ENCODE measurements at regions not wholly inside any gene's neighbourhood (a gene's known extent, or its start where the extent isn't known, plus 50 kb on each side); places are given as distances from the start of the nearest gene placed in this dataset.

DNA sequence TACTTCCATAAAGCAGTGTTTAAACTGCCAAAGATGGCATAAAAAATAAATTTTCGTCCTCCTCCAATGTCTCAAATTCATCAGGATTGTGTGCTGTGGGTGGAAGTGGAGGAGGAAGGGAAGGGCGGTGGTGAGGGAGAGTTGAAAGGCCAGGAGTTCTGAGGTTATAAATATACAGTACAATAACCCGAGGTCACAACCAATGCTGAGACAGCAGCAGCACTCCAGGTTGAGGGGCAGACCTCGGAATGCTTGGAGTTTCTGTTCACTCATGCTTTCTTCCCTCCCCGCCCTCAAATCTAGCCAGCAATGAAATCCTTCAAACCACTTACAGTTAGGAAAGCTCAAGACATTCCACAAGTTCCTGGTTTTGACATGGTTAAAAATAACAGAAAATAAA is 134.0 kb upstream of the SMAD1 start:
- DNase-seq (ENCODE audit: low read depth) = no peak

DNA sequence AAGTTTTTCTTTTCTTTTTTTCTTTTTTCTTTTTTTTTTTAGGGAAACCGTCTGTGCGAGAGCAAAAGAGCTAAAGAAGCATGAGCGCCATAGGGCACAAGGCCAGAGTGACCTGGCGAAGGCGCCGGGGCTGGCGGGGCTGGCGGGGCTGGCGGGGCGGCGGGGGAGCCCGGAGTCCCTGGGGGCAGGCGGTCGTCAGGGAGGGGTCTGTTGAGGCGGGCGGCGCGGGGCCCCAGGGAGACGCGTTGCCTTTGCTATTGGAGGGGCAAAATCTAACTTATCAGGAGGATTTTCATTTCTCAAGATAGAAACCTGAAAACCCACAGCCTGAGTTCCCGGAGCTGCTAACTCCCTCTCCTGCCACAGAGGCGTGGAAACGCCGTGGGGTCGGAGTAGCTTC is 135.6 kb upstream of the SMAD1 start:
- DNase-seq (ENCODE audit: low read depth) = no peak

DNA sequence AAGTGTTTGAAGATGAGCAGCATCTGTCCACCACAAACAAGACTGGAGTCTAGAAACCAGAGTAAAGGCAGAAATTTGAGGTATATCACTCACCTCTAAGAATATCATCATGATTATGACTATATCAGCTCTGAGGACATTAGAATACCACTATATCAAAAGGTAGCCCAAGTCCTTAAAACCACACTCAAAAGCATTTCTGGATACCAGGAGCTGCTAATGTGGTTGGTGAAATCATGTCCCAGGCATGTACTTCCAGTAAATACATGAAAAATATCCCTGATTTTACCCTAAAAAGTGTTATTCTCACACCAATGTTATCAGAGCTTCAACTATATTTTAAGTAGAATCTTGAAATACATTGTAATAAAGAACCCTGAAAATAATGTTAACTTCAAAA is 136.3 kb upstream of the SMAD1 start:
- DNase-seq (ENCODE audit: low read depth) = no peak

DNA sequence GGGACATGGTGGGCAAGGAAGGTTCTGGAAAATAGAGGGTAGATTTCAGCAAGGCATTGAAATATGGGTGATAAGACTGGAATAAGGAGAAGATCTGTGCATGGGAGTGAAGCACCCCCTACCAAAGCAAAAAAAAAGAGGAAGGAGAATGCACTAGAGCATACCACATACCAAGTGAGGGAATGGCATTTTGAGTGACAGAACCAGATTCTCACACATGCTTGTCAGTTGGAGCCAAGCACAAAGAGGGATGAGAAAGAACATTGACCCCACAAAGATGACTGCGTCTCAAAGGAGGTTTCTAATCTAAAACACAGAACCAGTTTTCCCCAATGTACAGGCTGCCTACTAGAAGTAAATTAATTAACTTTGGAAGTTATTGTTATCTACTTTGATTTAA is 140.3 kb upstream of the SMAD1 start:
- no peak for DNase-seq (ENCODE audit: low read depth)

- DNase-seq (ENCODE audit: low read depth) = no peak
These were observed 141.5 kb upstream of the SMAD1 start for GRCh38 chr4:145340071-145340675.

GRCh38 chr4:145339075-145339725 is 142.5 kb upstream of the SMAD1 start:
- no peak for DNase-seq (ENCODE audit: low read depth)

GRCh38 chr4:145338568-145338967 is 143.1 kb upstream of the SMAD1 start:
- DNase-seq (ENCODE audit: low read depth) = no peak

DNA sequence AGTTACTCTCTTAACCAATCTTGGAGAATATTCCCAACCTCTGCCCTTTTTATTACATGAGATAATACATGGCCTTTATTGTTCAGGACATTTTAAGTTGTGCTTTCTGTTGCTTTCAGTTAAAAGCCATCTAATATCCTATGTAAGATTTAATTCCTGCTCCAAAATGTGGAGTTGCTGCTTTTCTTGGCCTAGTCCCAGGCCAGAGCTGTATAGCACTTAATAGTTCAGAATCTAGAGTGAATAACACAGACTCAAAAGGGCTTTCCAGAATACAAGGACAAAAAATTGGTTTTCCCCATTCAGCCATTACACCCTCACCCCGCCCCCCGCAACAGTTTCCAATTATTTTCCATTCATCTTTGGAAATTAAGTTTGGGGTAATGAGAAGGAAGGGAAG is 144.3 kb upstream of the SMAD1 start:
- no peak for DNase-seq (ENCODE audit: low read depth)

DNA sequence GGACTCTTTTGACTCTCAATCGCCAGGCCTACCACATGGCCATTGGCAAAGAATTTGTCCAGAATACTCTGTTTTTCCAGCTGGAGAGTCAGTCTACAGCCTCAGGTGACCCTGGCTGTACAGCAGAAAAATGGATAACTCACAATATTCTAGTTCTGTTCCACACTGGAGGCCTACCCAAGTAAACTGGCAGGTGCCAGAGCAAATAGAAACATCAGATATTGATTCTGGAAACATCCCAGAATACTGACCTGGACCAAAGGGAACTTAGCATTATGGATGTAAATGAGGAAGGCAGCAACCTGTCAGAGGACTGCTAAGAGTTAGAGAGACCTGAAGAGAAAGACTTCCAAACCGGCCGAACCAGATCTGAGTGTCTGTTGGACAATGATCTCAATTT is 147.9 kb upstream of the SMAD1 start:
- DNase-seq (ENCODE audit: low read depth) = no peak

GRCh38 chr4:145326491-145326890 is 146.1 kb upstream of the OTUD4 start:
- no peak for DNase-seq (ENCODE audit: low read depth)

DNA sequence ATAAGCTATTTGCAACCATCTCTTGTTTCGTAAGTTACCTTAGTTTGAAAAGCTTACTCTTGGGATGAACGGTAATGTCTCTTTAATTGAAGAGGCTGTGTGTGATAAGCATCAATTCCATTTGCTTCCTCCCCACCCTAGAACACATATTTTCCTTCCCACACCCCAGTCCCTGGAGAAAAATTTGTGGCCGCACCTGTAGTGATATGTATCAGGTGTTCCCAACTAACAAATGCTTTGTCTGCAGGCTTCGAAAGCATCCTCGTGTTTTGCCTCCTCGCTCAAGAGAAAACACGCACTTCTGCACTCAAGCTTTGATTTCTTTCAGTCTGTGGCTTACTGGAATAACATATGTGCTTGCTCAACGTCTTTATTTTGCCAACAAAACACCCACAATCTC is 143.8 kb upstream of the OTUD4 start:
- DNase-seq (ENCODE audit: low read depth) = no peak

- no peak for DNase-seq (ENCODE audit: low read depth)
These were observed 139.9 kb upstream of the OTUD4 start for GRCh38 chr4:145320294-145320693.

DNA sequence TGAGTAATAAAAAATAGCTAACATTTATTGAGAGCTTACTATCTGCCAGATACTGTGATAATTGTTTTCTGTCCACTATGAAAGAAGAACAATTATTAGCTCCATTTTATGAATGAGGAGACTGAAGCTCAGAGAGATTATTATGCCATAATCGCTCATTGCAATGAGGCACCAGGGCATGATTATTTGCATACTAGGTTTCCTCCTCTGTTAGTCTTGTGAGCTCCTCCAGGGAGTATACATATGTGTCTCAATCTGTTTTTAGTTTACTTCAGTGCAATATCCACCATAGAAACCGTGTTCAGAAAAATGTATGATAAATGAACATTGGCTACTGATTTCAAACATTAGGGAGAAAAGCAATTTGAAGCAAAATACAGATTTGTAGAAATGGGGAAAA is 139.4 kb upstream of the OTUD4 start:
- DNase-seq (ENCODE audit: low read depth) = no peak

GRCh38 chr4:145316897-145317574 is 136.6 kb upstream of the OTUD4 start:
- no peak for DNase-seq (ENCODE audit: low read depth)

DNA sequence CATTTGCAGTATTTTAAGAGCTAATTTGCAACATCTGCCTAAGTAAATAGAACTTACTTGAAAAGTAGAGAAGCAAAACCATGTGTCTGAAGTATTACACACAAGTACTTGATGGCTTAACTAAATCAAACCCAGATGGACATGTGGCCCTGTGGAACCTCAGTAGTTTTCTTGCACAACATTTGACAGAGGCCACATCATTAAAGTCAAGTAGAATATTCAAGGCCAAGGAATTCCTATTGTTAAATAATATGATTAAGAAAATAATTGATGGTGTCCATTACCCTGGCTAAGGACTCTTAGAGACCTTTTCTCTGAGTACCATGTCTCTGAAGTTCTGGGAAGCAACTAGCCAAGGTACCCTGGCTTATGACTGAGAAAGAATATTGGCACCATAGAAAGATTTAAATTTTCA is 135.4 kb upstream of the OTUD4 start:
- no peak for DNase-seq (ENCODE audit: low read depth)

- no peak for DNase-seq (ENCODE audit: low read depth)
These were observed 128.2 kb upstream of the OTUD4 start for GRCh38 chr4:145308598-145308997.

DNA sequence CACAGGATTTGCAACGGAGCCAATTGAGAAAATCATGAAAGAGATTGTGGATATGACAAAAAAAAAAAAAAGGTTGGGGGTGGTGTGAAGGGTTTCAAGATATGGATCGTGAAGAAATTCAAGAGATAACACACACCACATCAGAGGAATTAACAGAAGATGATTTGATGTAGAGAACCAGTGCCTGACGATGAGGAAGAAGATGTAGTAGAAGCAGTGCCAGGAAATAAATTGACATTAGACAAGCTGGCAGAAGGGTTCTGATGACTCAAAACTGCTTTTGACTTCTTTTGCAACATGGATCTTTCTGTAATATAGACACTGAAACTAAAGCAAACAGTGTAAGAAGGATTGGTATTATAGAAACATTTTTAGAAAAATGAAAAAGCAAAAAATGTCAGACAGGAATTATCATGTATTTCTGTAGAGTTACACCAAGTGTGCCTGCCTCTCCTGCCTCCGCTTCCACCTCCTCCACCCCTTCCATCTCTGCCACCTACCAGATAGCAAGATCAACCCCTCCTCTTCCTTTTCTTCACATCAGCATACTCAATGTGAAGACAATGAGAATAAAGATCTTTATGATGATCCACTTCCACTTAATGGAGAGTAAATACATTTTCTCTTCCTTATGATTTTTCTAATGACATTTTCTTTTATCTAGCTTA is 127.5 kb upstream of the OTUD4 start:
- no peak for DNase-seq (ENCODE audit: low read depth)

- no peak for DNase-seq (ENCODE audit: low read depth)
These were observed 126.7 kb upstream of the OTUD4 start for GRCh38 chr4:145307120-145307519.

DNA sequence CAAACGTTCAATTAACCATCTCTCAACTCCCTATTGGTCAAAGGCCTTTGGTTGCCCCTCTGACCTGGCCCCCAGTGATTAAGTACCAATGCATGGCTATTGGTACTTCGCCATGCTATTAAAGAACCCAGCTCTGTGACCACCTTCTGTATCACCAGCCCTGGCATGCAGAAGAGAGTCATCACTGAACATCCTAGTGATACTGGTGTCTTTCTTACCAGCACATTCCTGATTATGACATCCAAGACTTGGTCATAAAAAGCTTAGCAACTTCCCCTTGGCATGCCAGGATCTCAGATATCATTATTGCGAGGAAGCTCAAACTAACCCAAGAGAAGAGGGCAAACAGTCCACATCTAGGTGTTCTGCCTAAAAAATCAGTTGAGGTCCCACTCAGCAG is 122.3 kb upstream of the OTUD4 start:
- DNase-seq (ENCODE audit: low read depth) = no peak

GRCh38 chr4:145301386-145302080 is 121.1 kb upstream of the OTUD4 start:
- DNase-seq (ENCODE audit: low read depth) = no peak

GRCh38 chr4:145299380-145300076 is 119.1 kb upstream of the OTUD4 start:
- no peak for DNase-seq (ENCODE audit: low read depth)

DNA sequence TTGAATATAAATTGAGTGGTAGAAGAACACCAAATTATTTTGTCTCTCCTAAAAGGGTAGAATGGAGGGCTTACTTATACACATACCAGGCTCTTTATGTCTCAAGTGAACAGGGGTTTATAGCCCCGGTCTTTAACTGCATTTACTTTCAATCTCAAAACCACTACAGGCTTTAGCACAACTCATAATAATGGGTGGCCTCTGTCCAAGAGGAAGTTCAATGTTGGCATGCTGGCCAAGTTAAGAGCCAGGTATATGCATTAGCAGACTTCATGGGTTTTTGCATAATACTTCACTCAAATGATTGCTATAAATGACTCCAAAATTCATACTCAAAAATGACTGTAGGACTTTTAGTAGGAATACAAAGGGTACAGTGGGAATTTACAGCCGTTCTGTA is 118.5 kb upstream of the OTUD4 start:
- no peak for DNase-seq (ENCODE audit: low read depth)
